ENCODE measurements at regions not wholly inside any gene's neighbourhood (a gene's known extent, or its start where the extent isn't known, plus 50 kb on each side); places are given as distances from the start of the nearest gene placed in this dataset.

GRCh38 chr13:27704681-27705080, 83.0 kb downstream of the POLR1D start:
- TF ChIP-seq POLR2A (IDR thresholded peaks at IDR 0.05) = no peak
- TF ChIP-seq CTCF (IDR thresholded peaks at IDR 0.05) = no peak
